ENCODE measurements at regions not wholly inside any gene's neighbourhood (a gene's known extent, or its start where the extent isn't known, plus 50 kb on each side); places are given as distances from the start of the nearest gene placed in this dataset.

DNA sequence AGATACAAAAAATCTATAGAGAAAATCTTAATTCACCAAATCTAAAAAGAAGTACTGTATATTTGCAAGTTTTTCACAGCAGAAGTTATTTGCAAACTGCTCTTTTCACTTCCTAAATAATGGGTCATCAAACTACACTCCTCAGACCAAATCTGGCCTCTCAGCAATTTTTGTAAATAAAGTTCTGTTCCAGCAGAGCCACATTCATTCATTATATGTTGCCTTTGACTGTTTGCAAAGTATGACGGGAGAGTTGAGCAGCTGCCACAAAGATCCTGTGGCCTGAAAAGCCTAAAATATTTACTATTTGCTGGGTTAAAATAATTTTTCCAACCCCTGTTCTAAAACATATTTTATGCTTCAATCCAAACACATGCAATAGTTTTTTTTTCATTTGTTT lies 1222.3 kb upstream of the SEL1L start:
- no peaks in the 10 kb centered on the region for H3K27me3 Mint-ChIP-seq (ENCODE audit: low read depth)
- H3K27ac Mint-ChIP-seq (ENCODE audit: unreplicated experiment): no peak overlapping the region
- DNase-seq (ENCODE audit: low read depth, low spot score): no peak
- no peak overlapping the region for H3K4me3 Mint-ChIP-seq
- TF ChIP-seq, protein P1, sequence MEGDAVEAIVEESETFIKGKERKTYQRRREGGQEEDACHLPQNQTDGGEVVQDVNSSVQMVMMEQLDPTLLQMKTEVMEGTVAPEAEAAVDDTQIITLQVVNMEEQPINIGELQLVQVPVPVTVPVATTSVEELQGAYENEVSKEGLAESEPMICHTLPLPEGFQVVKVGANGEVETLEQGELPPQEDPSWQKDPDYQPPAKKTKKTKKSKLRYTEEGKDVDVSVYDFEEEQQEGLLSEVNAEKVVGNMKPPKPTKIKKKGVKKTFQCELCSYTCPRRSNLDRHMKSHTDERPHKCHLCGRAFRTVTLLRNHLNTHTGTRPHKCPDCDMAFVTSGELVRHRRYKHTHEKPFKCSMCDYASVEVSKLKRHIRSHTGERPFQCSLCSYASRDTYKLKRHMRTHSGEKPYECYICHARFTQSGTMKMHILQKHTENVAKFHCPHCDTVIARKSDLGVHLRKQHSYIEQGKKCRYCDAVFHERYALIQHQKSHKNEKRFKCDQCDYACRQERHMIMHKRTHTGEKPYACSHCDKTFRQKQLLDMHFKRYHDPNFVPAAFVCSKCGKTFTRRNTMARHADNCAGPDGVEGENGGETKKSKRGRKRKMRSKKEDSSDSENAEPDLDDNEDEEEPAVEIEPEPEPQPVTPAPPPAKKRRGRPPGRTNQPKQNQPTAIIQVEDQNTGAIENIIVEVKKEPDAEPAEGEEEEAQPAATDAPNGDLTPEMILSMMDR (conservative IDR thresholded peaks at IDR 0.05): no peak
- H3K4me1 Mint-ChIP-seq: peaks cover 17% of the 10 kb centered on the region
- no peaks in the 10 kb centered on the region for H3K36me3 Mint-ChIP-seq (ENCODE audit: low read depth)
- peaks cover 2% of the 10 kb centered on the region for H3K9me3 Mint-ChIP-seq

DNA sequence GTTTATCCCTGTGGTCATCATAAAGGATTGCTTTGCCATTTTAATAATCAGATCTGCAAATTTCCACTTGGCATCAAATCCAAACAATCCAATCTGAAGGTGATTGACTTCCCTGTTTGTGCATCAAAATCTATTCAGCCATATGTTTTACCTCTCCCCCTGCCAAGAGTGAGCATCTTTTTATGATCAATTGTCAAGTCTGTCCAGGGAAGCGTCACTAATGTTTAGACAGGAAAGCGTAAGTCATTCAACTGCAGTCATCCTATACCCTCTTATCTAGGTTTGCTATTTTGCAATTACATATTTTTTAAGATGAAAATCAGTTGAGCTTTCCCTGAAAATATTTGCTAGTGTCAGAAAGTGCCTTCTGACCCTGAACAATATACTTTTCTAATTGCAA lies 1224.1 kb upstream of the SEL1L start:
- Mint-ChIP-seq H3K27me3 (ENCODE audit: low read depth) (no peaks in the 10 kb centered on the region), H3K36me3 (ENCODE audit: low read depth) (no peaks in the 10 kb centered on the region), H3K4me1 (peaks cover 17% of the 10 kb centered on the region), H3K4me3 (no peak overlapping the region), H3K27ac (ENCODE audit: unreplicated experiment) (no peak overlapping the region), H3K9me3 (peaks cover 2% of the 10 kb centered on the region)
- no peak for DNase-seq (ENCODE audit: low read depth, low spot score)
- TF ChIP-seq, protein P1 (conservative IDR thresholded peaks at IDR 0.05): no peak

DNA sequence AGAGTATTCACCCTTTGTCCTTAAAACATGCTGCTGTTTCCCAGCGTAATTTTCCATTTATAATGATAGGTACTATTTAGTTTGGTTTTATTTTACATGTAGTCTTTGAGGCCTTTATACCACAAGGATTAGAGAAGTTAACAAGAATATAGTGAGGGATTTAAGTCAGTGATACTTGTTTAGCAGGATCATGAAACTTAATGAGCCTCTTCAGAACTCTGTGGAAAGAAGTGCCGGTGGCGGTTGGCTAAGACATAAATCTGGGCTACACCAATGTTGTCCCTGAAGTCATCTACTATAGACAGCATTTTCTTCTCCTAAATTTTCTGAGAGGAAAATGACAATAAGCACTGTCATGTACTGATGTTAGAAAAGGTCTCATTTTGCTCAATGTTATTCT lies 1226.0 kb upstream of the SEL1L start:
- Mint-ChIP-seq H3K4me3 (no peak overlapping the region), H3K36me3 (ENCODE audit: low read depth) (no peaks in the 10 kb centered on the region), H3K27me3 (ENCODE audit: low read depth) (no peaks in the 10 kb centered on the region), H3K27ac (ENCODE audit: unreplicated experiment) (no peak overlapping the region), H3K4me1 (peaks cover 17% of the 10 kb centered on the region), H3K9me3 (no peaks in the 10 kb centered on the region)
- DNase-seq (ENCODE audit: low read depth, low spot score): no peak
- TF ChIP-seq, protein P1 (conservative IDR thresholded peaks at IDR 0.05): no peak

DNA sequence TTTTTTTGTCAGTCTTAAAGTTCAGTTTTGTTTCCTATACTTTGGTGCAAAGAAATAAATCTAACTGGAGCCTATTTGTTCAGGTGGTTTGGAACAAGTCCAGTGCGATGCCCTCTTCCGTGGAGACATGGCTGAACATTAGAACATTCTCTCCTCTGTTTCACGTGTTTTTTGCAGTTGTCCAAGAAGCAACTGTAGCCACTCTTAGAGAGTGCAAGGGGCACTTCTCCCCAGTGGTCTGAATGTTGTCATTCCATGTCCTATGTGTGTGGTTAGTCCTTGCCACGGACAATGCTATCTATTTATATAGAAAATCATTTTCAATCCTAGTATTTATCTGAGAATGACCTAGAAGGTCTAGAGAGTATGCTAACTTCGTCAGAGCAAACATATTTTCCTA lies 1232.5 kb upstream of the SEL1L start:
- DNase-seq (ENCODE audit: low read depth, low spot score): no peak
- Mint-ChIP-seq H3K27ac (ENCODE audit: unreplicated experiment) (no peak overlapping the region), H3K27me3 (ENCODE audit: low read depth) (no peaks in the 10 kb centered on the region), H3K4me1 (no peaks in the 10 kb centered on the region), H3K4me3 (no peak overlapping the region), H3K36me3 (ENCODE audit: low read depth) (no peaks in the 10 kb centered on the region), H3K9me3 (no peaks in the 10 kb centered on the region)
- TF ChIP-seq, protein P1 (conservative IDR thresholded peaks at IDR 0.05): no peak

DNA sequence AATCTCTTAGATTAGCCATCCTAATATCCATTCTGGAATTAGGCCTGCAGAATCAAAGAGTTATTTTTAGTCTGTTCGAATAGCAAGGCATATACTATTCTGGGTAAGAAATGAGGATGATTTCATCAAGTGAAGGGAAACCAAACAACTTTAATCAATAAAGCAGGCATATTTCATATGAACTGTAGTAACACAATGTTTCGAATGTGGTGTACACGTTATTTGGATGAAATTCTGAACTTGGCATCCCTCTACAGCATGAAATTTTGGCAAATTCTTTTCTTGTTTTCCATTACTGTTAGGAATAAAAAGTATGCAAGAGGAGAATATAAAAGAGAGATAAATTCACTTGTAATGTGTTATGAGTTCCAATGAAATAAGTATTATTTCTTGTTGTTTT lies 1233.3 kb upstream of the SEL1L start:
- Mint-ChIP-seq H3K4me3 (no peak overlapping the region), H3K27me3 (ENCODE audit: low read depth) (no peaks in the 10 kb centered on the region), H3K36me3 (ENCODE audit: low read depth) (no peaks in the 10 kb centered on the region), H3K27ac (ENCODE audit: unreplicated experiment) (no peak overlapping the region), H3K9me3 (no peaks in the 10 kb centered on the region), H3K4me1 (no peaks in the 10 kb centered on the region)
- TF ChIP-seq, protein P1 (conservative IDR thresholded peaks at IDR 0.05): no peak
- no peak for DNase-seq (ENCODE audit: low read depth, low spot score)

DNA sequence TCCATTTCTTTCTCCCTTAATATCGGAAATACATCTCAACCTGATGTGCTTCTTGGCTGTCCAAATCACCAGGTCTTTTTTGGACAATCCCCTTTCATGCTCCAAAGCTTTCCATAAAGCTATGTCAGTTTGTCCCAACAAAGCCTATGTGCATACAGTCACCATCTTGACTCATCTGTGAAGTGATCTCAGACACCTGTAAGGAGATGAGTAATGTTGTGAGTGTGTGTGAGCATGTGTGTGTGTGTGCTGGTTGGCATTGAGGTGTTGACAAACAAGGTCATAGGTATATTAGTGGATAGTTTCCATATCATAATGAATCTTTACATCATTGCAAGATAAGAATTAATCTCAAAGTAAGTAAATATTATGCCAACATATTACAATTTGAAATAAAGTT lies 1243.3 kb upstream of the SEL1L start:
- TF ChIP-seq, protein P1 (conservative IDR thresholded peaks at IDR 0.05): no peak
- Mint-ChIP-seq H3K9me3 (no peaks in the 10 kb centered on the region), H3K27me3 (ENCODE audit: low read depth) (no peaks in the 10 kb centered on the region), H3K4me3 (no peak overlapping the region), H3K36me3 (ENCODE audit: low read depth) (no peaks in the 10 kb centered on the region), H3K4me1 (no peaks in the 10 kb centered on the region), H3K27ac (ENCODE audit: unreplicated experiment) (no peak overlapping the region)
- DNase-seq (ENCODE audit: low read depth, low spot score): no peak
